ENCODE measurements at regions not wholly inside any gene's neighbourhood (a gene's known extent, or its start where the extent isn't known, plus 50 kb on each side); places are given as distances from the start of the nearest gene placed in this dataset.

GRCh38 chr3:107992976-107993684, 97.7 kb downstream of the CD47 start:
- DNase-seq (ENCODE audit: low read depth) = no peak

- DNase-seq (ENCODE audit: low read depth) = no peak
Observed at GRCh38 chr3:107990926-107991325, 99.9 kb downstream of the CD47 start.

- DNase-seq (ENCODE audit: low read depth) = no peak
Observed at GRCh38 chr3:107990433-107990832, 100.4 kb downstream of the CD47 start.

- no peak for DNase-seq (ENCODE audit: low read depth)
Observed at GRCh38 chr3:107989661-107990060, 101.2 kb downstream of the CD47 start.

GRCh38 chr3:107988460-107989175, 102.2 kb downstream of the CD47 start:
- no peak for DNase-seq (ENCODE audit: low read depth)

- peak; percentile 91 for DNase-seq (ENCODE audit: low read depth)
Observed at GRCh38 chr3:107987036-107987939, 103.5 kb downstream of the CD47 start.

- no peak for DNase-seq (ENCODE audit: low read depth)
Observed at GRCh38 chr3:107986505-107986904, 104.3 kb downstream of the CD47 start.

- DNase-seq (ENCODE audit: low read depth) = no peak
Observed at GRCh38 chr3:107985496-107985895, 105.3 kb downstream of the CD47 start.

GRCh38 chr3:107983247-107983646, 107.6 kb downstream of the CD47 start:
- DNase-seq (ENCODE audit: low read depth) = no peak

GRCh38 chr3:107982165-107982564, 108.7 kb downstream of the CD47 start:
- no peak for DNase-seq (ENCODE audit: low read depth)

GRCh38 chr3:107981471-107982111, 109.2 kb downstream of the CD47 start:
- DNase-seq (ENCODE audit: low read depth) = no peak

- no peak for DNase-seq (ENCODE audit: low read depth)
Observed at GRCh38 chr3:107979538-107979937, 111.3 kb downstream of the CD47 start.

GRCh38 chr3:107978131-107979055, 112.4 kb downstream of the CD47 start:
- DNase-seq (ENCODE audit: low read depth) = no peak

GRCh38 chr3:107977221-107978130, 113.4 kb downstream of the CD47 start:
- DNase-seq (ENCODE audit: low read depth) = no peak

GRCh38 chr3:107976202-107976800, 114.5 kb downstream of the CD47 start:
- no peak for DNase-seq (ENCODE audit: low read depth)

- no peak for DNase-seq (ENCODE audit: low read depth)
Observed at GRCh38 chr3:107975529-107976201, 115.2 kb downstream of the CD47 start.

GRCh38 chr3:107973961-107974360, 116.9 kb downstream of the CD47 start:
- no peak for DNase-seq (ENCODE audit: low read depth)

GRCh38 chr3:107973152-107973551, 117.7 kb downstream of the CD47 start:
- no peak for DNase-seq (ENCODE audit: low read depth)

GRCh38 chr3:107970993-107971580, 119.7 kb downstream of the CD47 start:
- no peak for DNase-seq (ENCODE audit: low read depth)

All from GM04503 (cell line).